CMK (cell line): ENCODE measurements at regions not wholly inside any gene's neighbourhood (a gene's known extent, or its start where the extent isn't known, plus 50 kb on each side); places are given as distances from the start of the nearest gene placed in this dataset.

Source experiments
- DNase-seq: peaks from one replicate; pipeline ENCODE4 v3.0.0-alpha.2; 2010; ENCODE audit warnings: low read depth

DNA sequence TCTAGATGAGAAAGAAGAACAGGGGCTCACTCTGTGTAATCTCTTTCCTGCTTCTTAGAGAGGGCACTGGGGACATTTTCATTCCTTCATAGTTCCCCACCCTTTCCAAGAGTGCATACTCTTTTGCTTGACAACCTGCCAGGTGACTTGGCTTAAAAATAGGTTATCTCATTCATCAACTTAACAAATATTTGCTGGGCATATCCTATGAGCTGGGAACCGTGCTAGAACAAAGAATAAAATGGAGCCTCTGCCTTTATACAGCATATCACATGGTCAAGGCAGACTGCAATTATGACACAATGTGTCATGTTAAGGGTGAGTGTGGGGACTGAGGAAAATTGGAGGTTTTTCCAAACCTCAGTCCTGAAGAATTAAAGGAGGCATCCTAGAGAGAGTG, 209.8 kb upstream of the FOXA2 start:
- no peak for DNase-seq

DNA sequence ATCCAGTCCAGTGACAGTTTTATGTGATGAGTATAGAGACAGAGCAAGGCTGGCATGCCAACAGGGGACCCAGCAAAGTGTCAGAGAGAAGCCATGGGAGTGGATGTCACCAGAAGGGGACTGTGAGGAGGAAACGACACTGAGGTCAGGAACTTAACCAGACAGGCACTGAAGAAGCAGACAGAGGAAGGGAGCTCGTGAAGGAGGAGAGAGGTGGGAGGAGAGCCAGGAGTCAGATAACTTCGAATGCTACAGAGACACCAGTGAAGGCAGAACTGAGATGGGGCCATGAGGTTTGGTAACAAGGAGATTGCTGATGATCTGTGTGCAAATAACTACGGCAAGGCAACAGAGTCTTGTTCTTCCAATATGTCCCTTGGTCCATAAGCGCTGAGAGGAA, 211.1 kb upstream of the FOXA2 start:
- no peak for DNase-seq

DNA sequence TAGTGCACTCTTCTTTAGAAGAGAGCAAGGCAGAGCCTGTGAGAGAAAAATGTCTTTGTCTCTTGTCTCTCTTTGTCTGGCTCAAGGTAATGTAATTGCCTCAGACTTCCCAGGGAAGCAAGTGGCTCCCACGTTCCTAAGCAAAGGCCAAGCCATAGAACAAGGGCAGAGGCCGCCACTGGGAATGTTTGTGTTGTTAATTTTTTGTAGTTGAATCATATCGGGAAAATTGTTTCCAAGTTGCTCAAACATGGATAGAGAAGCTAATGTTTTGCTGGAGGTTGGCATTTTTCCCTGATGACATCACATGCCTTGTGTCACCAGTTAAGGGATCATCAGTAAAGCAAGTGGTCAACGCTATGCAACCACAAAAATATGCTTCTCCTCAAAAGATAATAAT, 211.5 kb upstream of the FOXA2 start:
- DNase-seq, result no peak

DNA sequence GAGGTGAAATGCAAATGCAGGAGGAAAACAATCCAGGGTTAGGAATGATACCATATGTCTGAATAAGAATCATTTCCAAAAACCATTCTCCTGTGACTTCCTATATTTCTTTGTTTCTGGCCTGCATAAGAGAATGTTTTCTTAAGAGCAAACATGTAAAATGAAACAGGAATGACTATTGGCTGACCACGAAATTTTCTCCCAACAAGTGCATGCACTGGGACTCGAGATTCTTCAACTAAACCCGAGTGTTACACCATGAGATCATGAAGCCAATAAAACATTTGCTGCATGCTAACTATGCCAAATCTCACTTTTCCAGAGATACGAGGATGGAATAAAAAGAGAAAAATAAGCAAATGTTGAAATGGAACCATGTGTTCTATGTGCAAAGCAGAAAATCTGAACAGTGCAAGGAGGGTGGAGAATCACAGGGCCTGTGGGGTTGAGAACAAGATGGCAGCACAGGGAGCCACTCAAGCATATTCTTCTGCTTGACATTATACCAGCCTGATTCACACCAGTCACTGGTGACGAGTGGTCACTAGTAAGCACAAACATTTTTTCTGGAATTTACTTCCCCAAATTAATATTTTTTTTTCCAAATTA, 212.2 kb upstream of the FOXA2 start:
- DNase-seq, result no peak

DNA sequence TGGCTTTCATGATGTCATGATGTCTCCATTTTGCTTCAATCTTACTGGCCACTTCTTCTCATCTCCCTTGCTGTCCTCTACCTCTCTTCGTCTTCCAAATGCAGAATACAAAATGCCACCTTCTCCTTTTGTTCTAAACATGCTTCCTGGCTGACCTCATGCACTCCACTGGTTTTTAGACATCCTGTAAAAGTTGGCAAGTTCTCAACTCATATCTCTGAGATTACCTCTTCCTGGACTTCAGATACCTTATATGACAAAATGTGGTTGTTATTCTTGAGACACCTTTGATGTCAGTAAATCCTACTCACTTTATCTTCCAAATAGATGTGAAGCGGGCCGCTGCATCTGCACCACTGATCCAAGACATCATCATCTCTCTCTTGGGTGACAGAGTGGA, 212.7 kb upstream of the FOXA2 start:
- DNase-seq, result no peak

DNA sequence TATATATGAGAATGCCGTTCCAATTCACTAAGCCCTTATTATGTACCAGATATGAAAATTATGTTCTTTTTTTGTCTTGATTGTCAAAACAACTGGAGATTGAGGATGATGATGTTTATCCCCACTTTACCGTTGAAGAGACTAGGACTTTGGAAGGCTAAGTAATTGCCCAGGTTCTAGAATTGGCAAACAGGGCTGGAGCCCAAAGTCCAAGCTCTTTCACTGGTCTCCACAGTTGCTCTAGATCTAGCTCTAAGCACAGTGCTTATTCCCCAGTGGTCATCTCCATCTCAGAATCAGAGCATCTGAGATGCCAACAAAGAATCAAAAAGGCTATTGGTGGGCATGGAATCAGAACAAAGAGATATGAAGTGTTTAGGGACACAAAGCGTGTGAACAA, 215.3 kb upstream of the FOXA2 start:
- DNase-seq, result no peak

DNA sequence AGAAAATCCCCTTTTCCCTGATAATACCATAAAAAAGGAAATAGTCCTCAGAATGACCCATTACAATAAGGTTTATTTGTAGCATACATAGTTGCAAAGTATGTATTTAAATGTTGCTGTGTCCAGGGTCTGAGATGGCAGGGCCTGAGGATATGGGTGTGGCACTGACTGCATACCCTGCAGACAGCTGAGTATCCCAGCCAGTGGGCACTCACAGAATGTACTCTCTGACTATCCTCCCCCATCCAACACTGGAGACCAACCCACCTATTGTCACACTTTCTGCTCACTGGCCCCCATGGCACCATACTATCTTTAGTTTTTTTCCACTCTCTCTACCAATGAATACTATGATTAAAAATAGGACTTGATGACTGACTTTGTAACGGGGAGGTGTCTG, 215.8 kb upstream of the FOXA2 start:
- no peak for DNase-seq

DNA sequence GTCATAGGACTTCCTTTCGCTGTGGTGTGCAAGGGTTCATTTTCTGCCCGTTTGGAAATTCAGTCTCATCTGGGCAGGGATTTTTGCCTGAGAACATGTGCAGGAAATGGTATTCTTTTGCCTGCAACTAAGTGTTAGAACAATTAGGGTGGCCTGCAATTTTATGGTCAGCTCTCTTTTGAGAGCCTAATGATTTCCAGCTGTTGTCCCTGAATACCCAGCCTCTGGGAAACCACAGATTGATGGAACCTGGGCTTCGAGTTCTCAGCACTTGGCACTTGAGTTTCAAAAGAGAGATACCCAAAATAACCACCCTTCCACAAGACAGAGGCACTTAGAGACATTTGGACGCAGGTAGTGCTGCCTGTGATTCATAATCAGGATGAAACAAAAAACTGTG, 217.2 kb upstream of the FOXA2 start:
- no peak for DNase-seq

DNA sequence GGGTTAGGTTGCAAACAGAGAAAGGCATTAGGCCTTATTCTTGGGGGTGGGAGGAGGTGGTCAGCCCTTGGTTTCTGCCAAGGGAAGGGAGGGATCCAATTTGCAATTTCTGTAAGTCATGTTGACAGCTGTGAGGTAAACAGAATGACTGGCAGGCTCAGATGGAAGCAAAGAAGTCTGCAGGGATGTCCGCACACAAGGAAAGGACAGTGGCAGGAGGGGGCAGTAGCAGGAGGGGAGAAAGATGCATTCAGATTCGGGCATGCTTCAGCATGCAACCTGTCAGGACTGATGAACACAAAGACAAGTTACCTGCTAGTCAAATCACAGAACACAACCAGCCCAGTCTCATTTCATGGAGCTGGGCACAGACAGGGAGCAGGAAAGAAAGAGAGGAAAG, 217.9 kb upstream of the FOXA2 start:
- DNase-seq, result no peak

DNA sequence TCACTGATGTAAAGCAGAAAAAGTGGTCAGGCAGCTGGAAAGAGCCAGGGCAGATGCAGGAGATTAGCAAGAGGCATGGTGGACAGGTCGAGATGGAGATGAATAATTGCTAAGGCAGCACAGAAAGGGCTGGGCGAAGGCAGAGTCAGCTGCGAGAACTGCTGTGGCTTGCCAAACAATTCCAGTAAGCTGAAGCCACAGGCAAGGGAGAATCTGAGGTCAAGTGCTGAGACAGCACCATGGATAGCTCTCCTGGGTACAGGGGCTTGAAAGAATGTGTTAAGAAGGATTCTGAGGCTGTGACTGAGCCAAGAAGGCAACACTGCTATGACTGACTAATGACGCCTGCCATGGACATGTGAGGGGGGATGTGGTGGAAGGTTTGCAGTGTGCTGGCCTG, 220.8 kb upstream of the FOXA2 start:
- no peak for DNase-seq

DNA sequence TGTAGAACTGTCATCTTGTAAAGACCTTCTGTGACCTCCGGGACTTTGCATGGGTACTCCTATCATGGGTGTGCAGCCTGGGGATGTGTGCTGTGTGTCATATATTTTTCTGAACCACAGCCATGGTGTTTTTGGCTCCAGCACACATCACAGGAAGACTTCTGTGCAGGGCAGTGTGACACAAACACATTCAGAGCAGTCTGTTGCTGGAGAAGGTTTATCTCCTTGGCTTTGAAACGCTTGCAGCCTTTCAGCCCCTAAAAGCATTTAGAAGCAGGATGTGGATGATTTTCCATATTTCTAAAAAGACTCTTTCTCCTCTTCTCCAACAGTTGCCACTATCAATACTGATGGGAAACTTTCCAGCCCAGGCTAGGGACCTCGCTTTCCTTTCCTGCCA, 221.6 kb upstream of the FOXA2 start:
- DNase-seq, result no peak

DNA sequence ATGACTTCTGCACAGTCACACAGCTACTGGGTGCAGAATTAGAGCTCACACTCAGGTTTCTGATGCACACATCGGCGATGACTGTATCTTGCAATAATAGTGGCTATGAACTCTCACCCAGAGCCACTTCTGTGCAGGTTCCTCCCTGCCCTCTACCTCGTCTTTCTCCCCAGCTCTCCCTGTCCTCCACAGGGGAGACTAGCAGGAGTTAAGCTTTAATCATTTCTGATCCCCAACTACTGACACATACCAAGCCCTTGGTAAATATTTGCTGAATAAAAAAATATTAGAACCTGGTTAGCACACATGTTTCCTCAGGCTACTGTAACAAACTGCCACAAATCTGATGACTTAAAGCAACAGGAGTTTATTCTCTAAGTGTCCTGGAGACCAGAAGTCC, 222.7 kb upstream of the FOXA2 start:
- no peak for DNase-seq

DNA sequence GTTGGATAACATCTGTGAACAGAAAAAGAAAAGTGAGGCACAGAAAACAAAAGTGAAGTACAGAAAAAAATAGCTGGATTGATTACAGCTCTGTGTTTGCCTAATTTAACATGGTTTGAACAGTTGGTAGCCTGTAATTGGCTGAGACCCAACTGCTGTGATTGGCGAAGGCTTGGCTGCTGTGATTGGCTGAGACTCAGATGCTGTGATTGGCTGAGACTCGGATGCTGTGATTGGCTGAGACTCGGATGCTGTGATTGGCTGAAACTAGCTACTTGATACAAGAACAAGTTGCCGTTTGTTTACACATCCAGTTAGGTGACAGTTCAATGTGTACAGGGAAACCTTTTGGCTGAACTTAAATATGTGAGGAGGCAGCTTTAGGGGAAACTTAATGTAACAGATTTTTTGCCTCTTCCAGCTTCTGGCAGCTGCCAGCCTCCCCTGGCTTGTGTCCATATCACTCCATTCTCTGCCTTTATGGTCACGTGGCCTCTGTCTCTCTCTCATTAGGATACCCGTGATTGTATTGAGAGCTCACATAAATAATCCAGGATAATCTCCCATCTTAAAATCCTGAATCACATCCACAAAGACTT, 223.4 kb upstream of the FOXA2 start:
- DNase-seq, result no peak

DNA sequence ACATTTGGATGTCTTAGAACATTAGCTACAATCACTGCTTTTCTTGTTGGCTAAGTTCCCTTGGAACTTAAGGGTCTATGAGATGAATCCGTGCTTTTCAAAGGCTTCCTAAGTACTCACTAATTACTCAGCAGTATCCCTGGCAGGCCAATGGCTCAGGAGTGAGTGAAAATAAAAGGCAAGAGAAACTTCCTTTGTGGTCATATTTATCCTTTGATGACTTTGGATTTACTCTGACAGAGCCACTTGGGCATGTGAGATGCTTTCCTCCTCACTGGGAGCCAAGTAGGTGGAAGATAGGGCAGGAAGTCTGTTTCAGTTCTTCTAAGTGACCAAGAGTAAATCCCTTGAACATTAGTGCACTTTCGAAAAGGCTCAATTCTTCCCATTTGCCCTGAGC, 224.3 kb upstream of the FOXA2 start:
- no peak for DNase-seq

DNA sequence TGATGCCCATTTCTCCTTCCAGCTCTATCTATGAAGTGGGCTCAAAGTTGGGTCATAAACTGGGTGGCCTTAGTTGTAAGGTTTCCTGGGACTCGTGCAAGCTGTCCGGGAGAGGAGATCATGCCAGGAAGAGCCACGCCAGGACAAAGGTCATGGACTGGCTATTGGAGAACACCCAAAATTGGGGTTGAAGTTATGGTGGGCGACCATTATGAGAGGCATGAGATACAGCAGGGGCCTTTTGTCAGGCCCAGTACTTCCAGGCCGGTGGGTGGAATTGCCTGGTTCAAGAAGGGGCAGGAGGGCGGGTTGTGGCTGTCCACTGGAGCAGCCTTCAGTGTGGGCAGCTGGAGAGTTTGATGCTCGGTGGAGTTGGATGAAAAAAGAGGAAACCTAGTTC, 225.1 kb upstream of the SSTR4 start:
- DNase-seq, result no peak

DNA sequence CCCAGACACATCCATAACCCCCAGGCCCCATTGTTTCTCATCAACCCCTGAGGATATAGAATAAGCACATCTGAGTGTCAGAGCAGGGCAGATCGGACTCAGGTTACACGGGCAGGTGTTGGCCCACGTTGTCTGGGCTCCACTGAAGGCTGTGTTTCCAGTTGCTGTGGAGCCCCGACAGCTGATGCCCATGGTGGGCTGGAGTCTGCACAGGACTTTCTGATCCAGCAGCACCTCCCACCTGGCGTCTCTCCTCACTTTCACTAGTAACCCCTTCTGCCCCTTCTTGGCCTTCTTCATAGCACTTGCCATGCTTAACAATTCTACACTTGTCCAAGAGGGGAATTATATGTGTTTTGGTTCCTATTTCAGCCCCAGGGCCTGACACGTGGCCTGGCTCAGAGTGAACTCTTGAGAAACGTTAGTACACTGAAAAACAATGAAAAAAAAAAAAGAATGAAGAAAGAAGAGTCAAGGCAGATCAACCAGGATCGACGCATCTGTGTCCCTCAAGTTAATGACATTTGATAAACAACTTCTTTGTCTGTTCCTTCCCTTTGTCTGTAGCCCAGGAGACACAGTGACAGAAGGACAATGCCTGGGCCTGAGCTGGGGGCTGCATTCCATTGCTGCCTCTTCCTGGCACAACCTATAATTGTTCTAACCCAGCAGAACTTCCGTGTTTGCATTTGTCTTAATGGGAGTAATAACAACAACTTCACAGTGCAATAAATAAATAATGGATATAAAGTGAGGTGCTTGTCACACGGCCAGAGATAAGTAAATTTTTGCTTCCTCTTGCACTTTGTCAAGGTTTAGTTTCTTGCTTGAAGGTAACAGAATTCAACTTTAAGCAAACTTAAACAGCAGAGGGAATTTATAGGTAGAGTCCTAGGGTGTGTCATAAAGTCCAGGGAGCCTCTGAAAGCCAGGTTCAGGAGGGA, 224.2 kb upstream of the SSTR4 start:
- no peak for DNase-seq

DNA sequence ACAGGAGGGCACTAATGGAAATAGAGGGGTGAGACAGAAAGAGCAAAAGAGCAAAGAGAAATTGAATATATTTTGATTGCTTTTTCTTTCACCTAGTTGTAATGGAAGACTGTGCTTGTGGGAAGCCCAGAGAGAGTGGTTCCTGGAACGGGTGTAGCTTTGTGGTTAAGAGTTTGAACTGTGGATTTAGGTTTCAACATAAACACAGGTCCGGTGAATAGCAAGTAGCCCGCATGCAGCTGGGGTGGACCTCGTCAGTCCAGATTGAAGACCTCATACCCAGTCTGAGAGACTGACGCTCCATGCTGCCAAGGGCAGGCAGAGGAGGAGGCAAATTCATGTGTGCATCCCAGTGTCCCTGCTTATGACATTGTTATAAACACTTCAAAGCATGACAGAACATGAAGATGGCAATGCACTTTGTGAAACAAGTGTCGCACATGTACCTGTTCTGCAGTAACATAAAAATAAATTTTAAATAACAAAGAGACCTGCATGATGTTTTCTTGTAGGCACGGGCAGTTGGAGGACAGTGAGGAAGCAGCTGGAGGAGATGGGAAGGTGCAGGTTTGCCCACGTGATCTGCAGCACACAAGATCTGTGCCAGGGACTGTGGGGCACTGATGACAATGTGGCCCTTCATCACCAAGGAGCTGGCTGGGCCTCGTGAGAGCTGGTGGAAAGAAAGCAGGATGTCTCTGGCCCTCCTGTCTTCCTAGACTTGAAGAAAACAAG, 220.5 kb upstream of the SSTR4 start:
- no peak for DNase-seq

DNA sequence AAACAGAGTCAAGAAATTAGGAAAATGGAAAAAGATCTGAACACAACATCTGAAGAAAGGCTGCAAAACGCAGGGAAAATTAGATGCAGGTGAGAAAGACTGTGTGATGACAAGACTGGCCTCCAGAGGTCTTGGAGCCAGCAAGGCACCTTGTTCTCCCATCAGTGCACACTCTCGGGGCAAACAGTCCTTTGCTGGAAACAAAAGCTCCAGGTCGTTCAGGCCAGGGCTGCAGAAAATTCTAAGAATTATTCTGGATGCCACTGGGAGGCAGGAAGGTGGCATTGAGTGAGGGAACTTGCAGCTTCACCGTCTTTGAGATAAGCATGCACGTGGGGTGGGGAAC, 219.9 kb upstream of the SSTR4 start:
- DNase-seq, result no peak

DNA sequence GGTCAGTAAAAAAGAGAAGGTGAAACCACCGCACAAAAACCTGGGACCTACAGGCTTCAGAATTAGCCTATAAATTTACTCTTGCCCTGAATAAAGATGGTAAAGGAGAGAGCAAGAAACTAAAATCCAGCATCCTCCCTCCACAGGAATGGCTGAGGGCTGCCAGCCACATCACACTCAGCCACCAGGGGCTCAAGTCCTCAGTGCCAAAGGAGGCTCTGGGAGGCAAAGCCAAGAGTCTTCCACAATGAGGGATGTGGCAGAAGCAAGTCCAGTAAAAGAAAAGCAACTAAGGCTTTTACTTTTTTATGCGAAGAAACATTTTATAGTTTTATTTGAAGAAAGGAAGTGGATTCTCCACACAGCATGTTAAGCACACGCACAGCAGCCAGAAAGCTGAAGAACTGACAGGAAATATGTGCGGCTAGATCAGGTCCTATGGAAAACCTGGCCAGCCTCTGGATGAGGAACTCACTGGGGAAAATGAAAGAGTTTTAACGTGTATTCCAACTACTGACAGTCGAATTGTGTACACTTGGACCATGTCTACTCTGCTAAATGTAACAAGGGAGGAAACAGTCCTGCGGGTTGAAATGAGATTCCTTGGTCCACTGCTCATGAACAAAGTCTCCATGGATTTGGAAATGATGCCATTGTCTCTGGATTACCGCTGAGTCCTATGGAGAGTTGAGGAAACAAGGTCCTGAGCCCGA, 219.4 kb upstream of the SSTR4 start:
- no peak for DNase-seq

DNA sequence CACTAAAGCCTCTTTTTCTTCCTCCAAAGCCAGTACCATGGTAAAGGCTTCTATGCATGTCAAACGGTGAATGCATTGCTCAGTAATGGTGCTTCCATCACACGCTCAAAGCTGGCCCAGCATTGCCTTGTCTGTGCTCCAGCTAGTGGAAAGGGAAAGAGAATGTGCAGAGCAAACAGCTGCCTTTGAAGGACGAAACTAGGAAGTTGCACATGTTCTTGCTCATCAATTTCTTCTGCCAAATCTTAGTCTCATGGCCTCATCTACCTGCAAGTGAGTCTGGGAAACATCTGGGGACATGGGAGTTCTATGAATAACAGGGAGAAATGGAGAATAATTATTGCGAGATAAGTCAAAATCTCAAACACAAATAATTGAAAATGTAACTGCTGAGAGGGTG, 216.5 kb upstream of the SSTR4 start:
- no peak for DNase-seq

DNA sequence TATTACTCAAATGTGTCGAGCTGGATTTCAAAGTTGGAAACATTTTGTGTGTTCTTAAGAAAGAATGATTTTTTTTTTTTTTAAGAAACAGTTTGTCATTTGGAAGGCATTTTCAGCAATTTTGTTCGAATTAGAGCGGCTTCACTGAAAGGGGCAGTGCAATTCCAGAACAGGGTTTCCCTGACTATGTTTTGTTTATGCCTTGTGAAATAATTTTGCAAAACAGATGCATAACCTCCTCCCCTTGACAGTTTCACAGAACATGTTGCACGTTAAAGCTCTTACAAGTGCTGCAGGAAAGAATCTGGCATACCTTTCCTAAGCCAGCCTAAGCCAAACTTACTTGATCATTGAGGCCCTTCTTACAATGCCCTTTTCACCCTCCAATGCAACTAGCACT, 216.0 kb upstream of the SSTR4 start:
- no peak for DNase-seq

DNA sequence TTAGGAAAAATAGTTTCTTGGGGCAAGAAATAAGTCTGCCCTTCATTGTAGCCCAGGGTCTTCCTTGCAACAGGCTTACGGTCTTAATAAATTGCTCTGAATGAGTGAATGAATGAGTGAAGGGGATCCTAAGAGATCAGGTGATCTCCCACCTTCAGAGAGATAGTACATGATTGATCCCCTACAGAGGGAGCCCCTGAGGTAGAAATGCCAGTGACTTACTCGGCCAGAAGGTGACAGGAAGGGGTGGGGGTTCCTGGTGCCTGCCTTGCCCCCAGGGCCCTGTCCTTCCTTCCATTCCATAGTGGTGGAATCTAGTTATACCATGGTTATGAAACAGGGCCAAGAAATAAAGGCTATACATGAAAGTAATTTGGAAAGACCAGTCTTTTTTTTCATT, 215.3 kb upstream of the SSTR4 start:
- DNase-seq, result no peak
